H1 (cell line): ENCODE measurements at regions not wholly inside any gene's neighbourhood (a gene's known extent, or its start where the extent isn't known, plus 50 kb on each side); places are given as distances from the start of the nearest gene placed in this dataset.

Experiments
- CTCF ChIA-PET: fragments of 300-600 bp; sonication (Branson Sonifier 250); formaldehyde crosslinking; loops from one replicate; lab custom pipeline; 2021; ENCODE audit not compliant: partially characterized antibody; lab: Charles Lee
- POLR2A ChIA-PET: fragments of 300-600 bp; sonication (Branson Sonifier 250); formaldehyde crosslinking; loops from one replicate; lab custom pipeline; 2021; ENCODE audit warnings: inconsistent platforms; ENCODE audit not compliant: partially characterized antibody; lab: Charles Lee
- DNase-seq, 2 experiments: peaks; one replicate each; pipeline versions ENCODE4 v3.0.0 to v3.0.0-alpha.2; 2010 to 2022; ENCODE audit warnings: low spot score in 2 of 2, low read depth in 1 of 2, mixed read lengths in 1 of 2
- FAIRE-seq: peaks from 2 replicates; lab custom pipeline; 2011; peaks lifted over from hg19 to GRCh38; lab: Jason Lieb, UNC
- H2AFZ ChIP-seq: 2 replicates; pipeline ENCODE4 v1.8.1; 2012; ENCODE audit warnings: low read length, inconsistent platforms
- H2AK5ac ChIP-seq: 2 replicates; pipeline ENCODE4 v1.6.1; 2013; ENCODE audit warnings: low read depth, low read length
- H2BK120ac ChIP-seq: replicated peaks from 2 replicates; pipeline ENCODE3; 2013; ENCODE audit warnings: low read depth, low read length, inconsistent platforms
- H2BK12ac ChIP-seq: 2 replicates; pipeline ENCODE4 v1.6.1; 2013; ENCODE audit warnings: low read depth, low read length
- H2BK15ac ChIP-seq: 2 replicates; pipeline ENCODE4 v1.6.1; 2013; ENCODE audit warnings: low read length
- H2BK20ac ChIP-seq: 2 replicates; pipeline ENCODE4 v1.6.1; 2013; ENCODE audit warnings: low read length
- H2BK5ac ChIP-seq: 2 replicates; pipeline ENCODE4 v1.6.1; 2013; ENCODE audit warnings: low read depth, low read length
- H3K14ac ChIP-seq: 2 replicates; pipeline ENCODE4 v1.6.1; 2013; ENCODE audit warnings: inconsistent platforms; ENCODE audit not compliant: insufficient read length
- H3K18ac ChIP-seq: 2 replicates; pipeline ENCODE4 v1.6.1; 2013; ENCODE audit warnings: low read length; ENCODE audit errors: extremely low read depth
- H3K23ac ChIP-seq: 2 replicates; pipeline ENCODE4 v1.6.1; 2013; ENCODE audit warnings: inconsistent platforms; ENCODE audit not compliant: insufficient read length
- H3K23me2 ChIP-seq: 2 replicates; pipeline ENCODE4 v1.6.1; 2013; ENCODE audit warnings: low read depth, low read length
- H3K27ac ChIP-seq: 2 replicates; pipeline ENCODE4 v1.6.1; 2011; ENCODE audit warnings: low read depth, low read length, inconsistent platforms
- H3K27me3 ChIP-seq, 4 experiments: replicated peaks in 1 of 4; 1 replicate in 1 of 4; 2 replicates in 3 of 4; pipeline versions ENCODE4 v1.6.1 to v1.8.1; 2011 to 2013; ENCODE audit warnings: low read length in 3 of 4, mild to moderate bottlenecking in 3 of 4, inconsistent platforms in 2 of 4, mixed read lengths in 2 of 4, moderate library complexity in 1 of 4; ENCODE audit not compliant: control insufficient read depth in 3 of 4, insufficient read depth in 3 of 4; ENCODE audit errors: extremely low read depth in 1 of 4
- H3K36me3 ChIP-seq, 4 experiments: 2 replicates each; pipeline versions ENCODE4 v1.6.1 to v1.8.1; 2011 to 2013; ENCODE audit warnings: mild to moderate bottlenecking in 4 of 4, low read length in 3 of 4, moderate library complexity in 2 of 4, control low read depth in 1 of 4, inconsistent platforms in 1 of 4; ENCODE audit not compliant: insufficient read depth in 4 of 4, control insufficient read depth in 2 of 4
- H3K4ac ChIP-seq: replicated peaks from 2 replicates; pipeline ENCODE3; 2013; ENCODE audit warnings: low read length, low read depth, mixed read lengths, inconsistent platforms; ENCODE audit not compliant: insufficient read length
- H3K4me1 ChIP-seq, 4 experiments: replicated peaks in 1 of 4; 1 replicate in 1 of 4; 2 replicates in 3 of 4; pipeline versions ENCODE4 v1.6.1 to v1.8.1; 2011 to 2013; ENCODE audit warnings: low read length in 3 of 4, inconsistent platforms in 2 of 4, mixed read lengths in 1 of 4; ENCODE audit not compliant: insufficient read depth in 4 of 4, control insufficient read depth in 3 of 4
- H3K4me2 ChIP-seq, 2 experiments: 2 replicates each; pipeline versions ENCODE4 v1.6.1 to v1.8.1; 2011 to 2013; ENCODE audit warnings: low read depth in 2 of 2, low read length in 2 of 2, control low read depth in 1 of 2, inconsistent platforms in 1 of 2, mild to moderate bottlenecking in 1 of 2; ENCODE audit not compliant: insufficient read depth in 1 of 2
- H3K4me3 ChIP-seq, 4 experiments: fragments of 200-600, 300-600 bp in 1 of 4; sonication (generic), shearing (Covaris generic), sonication (Bioruptor Twin) in 1 of 4; 2 replicates each; pipeline versions ENCODE4 v1.5.1 to v1.8.1; 2011 to 2016; ENCODE audit warnings: low read length in 4 of 4, low read depth in 3 of 4, control low read depth in 2 of 4, inconsistent platforms in 2 of 4, mild to moderate bottlenecking in 2 of 4, mixed read lengths in 1 of 4, moderate library complexity in 1 of 4; ENCODE audit not compliant: insufficient read depth in 2 of 4; ENCODE audit errors: extremely low read depth in 1 of 4
- H3K56ac ChIP-seq: replicated peaks from 2 replicates; pipeline ENCODE3; 2013; ENCODE audit warnings: low read depth, mild to moderate bottlenecking, mixed read lengths, low read length, inconsistent platforms; ENCODE audit not compliant: insufficient read length
- H3K79me1 ChIP-seq: 2 replicates; pipeline ENCODE4 v1.6.1; 2013; ENCODE audit warnings: low read depth, low read length, control low read depth
- H3K79me2 ChIP-seq, 2 experiments: 2 replicates each; pipeline versions ENCODE4 v1.6.1 to v1.8.1; 2012 to 2013; ENCODE audit warnings: low read length in 2 of 2, mild to moderate bottlenecking in 2 of 2, inconsistent platforms in 1 of 2; ENCODE audit not compliant: insufficient read depth in 2 of 2, control insufficient read depth in 1 of 2
- H3K9ac ChIP-seq, 4 experiments: replicated peaks in 1 of 4; 1 replicate in 1 of 4; 2 replicates in 3 of 4; pipeline versions ENCODE4 v1.6.1 to v1.8.1; 2011 to 2013; ENCODE audit warnings: low read depth in 3 of 4, low read length in 3 of 4, control low read depth in 2 of 4, mild to moderate bottlenecking in 2 of 4, moderate library complexity in 2 of 4, inconsistent platforms in 1 of 4; ENCODE audit errors: extremely low read depth in 1 of 4
- H3K9me3 ChIP-seq, 2 experiments: 2 replicates each; pipeline versions ENCODE4 v1.6.1 to v1.8.1; 2012 to 2013; ENCODE audit warnings: mild to moderate bottlenecking in 2 of 2, moderate library complexity in 2 of 2, control low read depth in 1 of 2, inconsistent platforms in 1 of 2, low read depth in 1 of 2, low read length in 1 of 2, mixed read lengths in 1 of 2; ENCODE audit not compliant: insufficient read depth in 2 of 2
- H4K20me1 ChIP-seq, 2 experiments: replicated peaks in 1 of 2; 2 replicates each; pipeline versions ENCODE3 to v1.8.1; 2011 to 2013; ENCODE audit warnings: inconsistent platforms in 2 of 2, low read length in 2 of 2, mild to moderate bottlenecking in 1 of 2; ENCODE audit not compliant: insufficient read depth in 2 of 2, control insufficient read depth in 1 of 2
- H4K5ac ChIP-seq: 2 replicates; pipeline ENCODE4 v1.6.1; 2013; ENCODE audit warnings: low read length, low read depth, mixed read lengths, inconsistent platforms; ENCODE audit not compliant: insufficient read length
- H4K8ac ChIP-seq: 2 replicates; pipeline ENCODE4 v1.8.0; 2013; ENCODE audit warnings: mild to moderate bottlenecking, moderate library complexity, low read length, inconsistent platforms; ENCODE audit not compliant: insufficient read depth; ENCODE audit errors: extremely low read depth
- H4K91ac ChIP-seq: replicated peaks from 2 replicates; pipeline ENCODE3; 2013; ENCODE audit warnings: low read length, mixed read lengths, inconsistent platforms; ENCODE audit not compliant: insufficient read length
- ATF3 ChIP-seq: IDR thresholded peaks from 2 replicates; pipeline ENCODE4 v1.6.1; 2011; ENCODE audit warnings: low read depth, mild to moderate bottlenecking, low read length; ENCODE audit not compliant: insufficient read depth
- CBX8 ChIP-seq: fragments of 300-800, 300-1000 bp; sonication (generic); IDR thresholded peaks from 2 replicates; pipeline ENCODE4 v1.7.1; 2016; ENCODE audit warnings: low read depth, low read length, borderline replicate concordance
- CEBPB ChIP-seq: IDR thresholded peaks from 2 replicates; pipeline ENCODE4 v1.6.1; 2012; ENCODE audit warnings: low read depth, low read length
- CTCF ChIP-seq, 3 experiments: IDR thresholded peaks; 1 replicate in 2 of 3; 2 replicates in 1 of 3; pipeline versions ENCODE4 v1.5.1 to v1.6.1; 2011; ENCODE audit warnings: low read length in 3 of 3, mild to moderate bottlenecking in 3 of 3, inconsistent platforms in 2 of 3, low read depth in 1 of 3, moderate library complexity in 1 of 3; ENCODE audit not compliant: insufficient read depth in 1 of 3; ENCODE audit errors: control extremely low read depth in 1 of 3
- GABPA ChIP-seq: IDR thresholded peaks from 2 replicates; pipeline ENCODE4 v1.6.1; 2011; ENCODE audit warnings: mild to moderate bottlenecking, low read length, moderate library complexity, borderline replicate concordance; ENCODE audit not compliant: insufficient read depth
- KDM1A ChIP-seq: fragments of 200-600, 300-600 bp; sonication (generic); IDR thresholded peaks from 2 replicates; pipeline ENCODE4 v1.7.1; 2016; ENCODE audit warnings: mild to moderate bottlenecking, low read length, borderline replicate concordance
- RBBP5 ChIP-seq: IDR thresholded peaks from 2 replicates; pipeline ENCODE4 v1.7.1; 2012; ENCODE audit warnings: low read depth, mild to moderate bottlenecking, inconsistent platforms, low read length, moderate library complexity, borderline replicate concordance
- ZNF274 ChIP-seq: IDR thresholded peaks from 2 replicates; pipeline ENCODE4 v1.7.0; 2012; ENCODE audit warnings: low read length, borderline replicate concordance; ENCODE audit errors: extremely low read depth
- WGBS, 2 experiments: shearing (Covaris generic) in 1 of 2; methylation state at CpG; one replicate each; pipeline versions ENCODE4 v1.1.6 to v1.1.7; 2013 to 2015; ENCODE audit warnings: low lambda C conversion rate in 2 of 2, mixed read lengths in 2 of 2, inconsistent platforms in 1 of 2, low coverage in 1 of 2, missing lambda C conversion rate in 1 of 2; ENCODE audit not compliant: insufficient replicate concordance in 2 of 2, insufficient coverage in 1 of 2, insufficient read length in 1 of 2; ENCODE audit errors: extremely low coverage in 1 of 2, missing lambda C conversion rate in 1 of 2; 5-methylcytosine and 5-hydroxymethylcytosine counted together

GRCh38 chr4:117811731-117812130 lies 222.6 kb upstream of the NDST3 start:
- H3K27ac ChIP-seq = no peak overlapping the region
- WGBS, 2 experiments = 100% methylated on average over 1 of the region's 1 CpG; no CpG with 5 or more reads in 1 of the 2 experiments
- H2BK20ac ChIP-seq = no peak overlapping the region

More at GRCh38 chr4:117811731-117812130, 222.6 kb upstream of the NDST3 start:
- Histone ChIP-seq H3K79me2 (no peaks in the 10 kb centered on the region), H3K9me3 (no peaks in the 10 kb centered on the region), H4K8ac (no peak overlapping the region), H4K20me1 (no peaks in the 10 kb centered on the region), H4K5ac (no peak overlapping the region), H3K4me1 (no peaks in the 10 kb centered on the region; a peak in 1 of 7 replicates), H3K23ac (no peak overlapping the region), H2AK5ac (no peak overlapping the region), H3K9ac (no peak overlapping the region), H3K4me3 (no peak overlapping the region), H3K27me3 (no peaks in the 10 kb centered on the region), H3K79me1 (no peaks in the 10 kb centered on the region), H3K18ac (no peak overlapping the region), H3K56ac (no peak overlapping the region), H3K14ac (no peak overlapping the region), H3K4ac (no peak overlapping the region), H2BK120ac (no peak overlapping the region), H2BK5ac (no peak overlapping the region), H2AFZ (no peak overlapping the region), H4K91ac (no peak overlapping the region), H2BK12ac (no peak overlapping the region), H3K36me3 (no peaks in the 10 kb centered on the region), H3K23me2 (no peaks in the 10 kb centered on the region), H2BK15ac (no peak overlapping the region), H3K4me2 (no peak overlapping the region)
- ChIA-PET POLR2A (no interaction called here), CTCF (no interaction called here)
- TF ChIP-seq GABPA = no peak
- TF ChIP-seq RBBP5 = no peak
- no peak for TF ChIP-seq ATF3
- TF ChIP-seq CTCF (IDR thresholded peaks at IDR 0.05; ENCODE audit: control extremely low read depth in 1 of 3, insufficient read depth in 1 of 3, low read depth in 1 of 3, low read length in 3 of 3) = no peak
- no peak for TF ChIP-seq CBX8
- no peak for TF ChIP-seq KDM1A
- no peak for TF ChIP-seq CEBPB
- TF ChIP-seq ZNF274 = no peak
- DNase-seq (no peak), FAIRE-seq (no peak)
